ENCODE measurements at regions not wholly inside any gene's neighbourhood (a gene's known extent, or its start where the extent isn't known, plus 50 kb on each side); places are given as distances from the start of the nearest gene placed in this dataset.
"Not testable (repeated sequence)": the region's sequence is repeated elsewhere in the genome, so short reads cannot be mapped to it uniquely, and the experiment has no call there.

DNA sequence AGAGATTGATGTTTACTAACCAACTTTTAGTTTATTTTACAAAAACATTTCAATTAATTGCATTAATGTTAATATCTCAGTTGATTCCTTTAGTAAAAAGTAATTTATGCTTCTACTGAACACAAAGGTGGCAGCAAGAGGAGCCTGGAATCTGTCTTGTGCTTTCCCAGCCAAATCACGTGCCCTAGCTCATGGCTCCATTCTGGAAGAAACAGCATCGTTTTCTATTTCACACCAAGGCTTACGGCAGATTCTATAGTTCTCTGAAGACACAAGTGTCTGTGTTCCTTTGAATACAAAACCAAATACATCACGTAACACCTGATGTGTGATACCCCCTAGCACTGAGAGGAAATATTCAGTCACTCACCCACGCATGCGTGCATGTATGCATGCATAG, 346.1 kb upstream of the MIR17HG start:
- no peak for DNase-seq (ENCODE audit: low read depth in 2 of 2)

DNA sequence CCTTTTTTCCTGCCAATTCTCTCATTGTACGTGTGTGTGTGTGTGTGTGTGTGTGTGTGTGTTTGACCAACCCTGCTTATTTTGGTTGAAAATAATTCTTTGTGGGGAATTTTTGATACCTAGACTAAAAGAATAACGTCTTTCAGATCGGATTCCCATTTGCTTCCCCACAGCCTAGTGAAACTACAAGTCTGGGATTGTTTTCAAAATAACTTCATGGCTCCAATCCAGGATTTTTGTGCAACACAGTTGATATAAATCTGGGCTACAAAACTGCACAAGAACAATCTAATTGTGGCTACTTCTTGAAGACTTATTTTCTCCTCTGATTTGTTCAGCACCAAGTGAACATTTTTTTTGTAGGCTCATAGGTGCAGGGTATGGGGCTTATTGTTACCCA, 332.8 kb upstream of the MIR17HG start:
- no peak for DNase-seq (ENCODE audit: low read depth in 2 of 2)

DNA sequence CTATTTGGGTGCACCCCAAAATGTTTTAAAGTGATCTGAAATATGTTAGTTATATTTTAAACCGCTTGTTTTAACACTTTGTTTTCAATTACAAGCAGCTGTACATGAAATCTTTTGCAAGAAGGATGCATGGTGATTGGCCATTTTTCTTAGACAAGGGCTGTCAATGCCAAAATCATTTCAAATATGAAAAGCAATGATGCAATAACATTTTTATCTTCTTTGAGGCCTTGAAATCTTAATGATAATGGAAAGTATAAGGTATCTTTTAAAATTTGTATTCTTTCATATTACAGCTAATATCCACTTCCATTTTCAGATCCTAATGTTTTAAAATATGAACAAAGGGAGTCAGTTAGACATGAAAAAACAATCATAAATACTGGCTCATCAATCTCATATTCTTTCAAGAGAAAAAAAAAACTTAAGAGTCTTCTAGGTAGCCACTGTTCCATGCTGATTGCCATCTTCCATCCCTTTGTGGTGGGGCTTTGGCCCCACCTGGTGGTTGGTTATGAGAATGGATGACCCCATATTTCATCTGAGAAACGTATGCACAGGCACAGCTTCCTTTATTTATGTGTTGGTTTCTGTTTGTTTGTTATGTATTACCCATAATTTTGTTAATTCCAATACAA, 330.3 kb upstream of the MIR17HG start:
- DNase-seq (ENCODE audit: low read depth in 2 of 2), result peak; percentile 6 to 12

DNA sequence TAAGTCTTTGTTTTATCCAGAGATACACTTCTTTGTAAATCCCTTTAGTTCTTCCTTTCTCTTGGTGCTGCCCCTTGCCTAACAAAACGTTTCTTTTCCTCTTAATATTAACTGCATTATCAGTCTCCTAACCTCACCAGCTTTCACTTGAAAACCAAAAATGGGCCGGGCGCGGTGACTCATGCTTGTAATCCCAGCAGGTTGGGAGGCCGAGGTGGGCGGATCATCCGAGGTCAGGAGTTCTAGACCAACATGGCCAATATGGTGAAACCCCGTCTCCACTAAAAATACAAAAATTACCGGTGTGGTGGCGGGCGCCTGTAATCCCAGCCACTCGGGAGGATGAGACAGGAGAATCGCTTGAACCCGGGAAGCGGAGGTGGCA, 329.8 kb upstream of the MIR17HG start:
- no peak for DNase-seq (ENCODE audit: low read depth in 2 of 2)

DNA sequence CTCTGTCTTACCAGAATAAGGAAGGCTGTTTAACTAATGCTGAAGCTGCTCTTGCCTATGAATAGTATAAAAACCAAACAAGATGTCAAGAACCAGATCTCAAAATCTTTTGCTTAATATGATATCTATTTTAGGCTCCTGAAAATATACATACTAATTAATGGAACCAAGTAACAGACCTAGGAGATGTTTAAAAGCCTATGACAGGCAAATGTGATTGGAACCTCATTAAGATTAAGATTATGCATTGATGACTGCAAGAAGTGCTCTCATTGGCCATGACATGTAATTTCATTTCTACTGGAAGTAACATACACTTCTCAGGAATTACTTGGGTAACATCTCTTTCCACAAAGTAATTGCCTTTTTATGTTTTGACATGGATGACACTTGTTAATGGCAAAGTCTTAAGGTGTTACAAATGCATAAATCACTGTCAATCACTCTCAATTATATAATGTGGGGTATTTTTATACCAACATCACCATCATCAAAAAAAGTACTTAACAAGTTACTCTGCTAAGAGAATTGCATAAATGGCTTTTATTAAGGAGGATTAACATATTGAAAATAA, 326.9 kb upstream of the MIR17HG start:
- no peak for DNase-seq (ENCODE audit: low read depth in 2 of 2)

DNA sequence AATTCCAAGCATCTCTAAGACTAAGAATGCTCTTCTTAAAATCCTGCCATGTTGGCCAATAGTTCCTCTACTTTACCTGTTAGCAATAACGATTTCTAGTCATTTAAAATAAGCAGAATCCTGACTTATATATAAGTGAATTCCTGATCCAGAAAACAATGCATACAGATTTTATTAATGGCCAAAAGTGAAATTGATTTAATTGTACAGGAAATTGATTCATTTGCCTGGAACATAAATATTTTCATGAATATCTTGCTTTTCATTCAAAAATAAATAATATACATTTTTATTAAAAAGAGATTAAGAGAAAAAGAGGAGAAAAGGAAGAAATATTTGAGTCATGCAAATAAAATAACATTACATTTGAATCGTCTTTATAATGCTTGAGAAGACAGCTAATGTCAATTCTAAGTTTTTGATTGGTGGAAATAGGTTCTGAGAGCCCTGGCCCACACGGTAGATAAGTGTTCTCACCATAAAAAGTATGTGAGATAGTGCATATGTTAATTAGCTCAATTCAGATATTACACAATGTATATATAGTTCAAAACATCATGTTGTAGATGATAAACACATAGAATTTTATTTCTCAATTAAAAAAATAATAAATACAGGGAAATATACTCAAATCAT, 323.2 kb upstream of the MIR17HG start:
- DNase-seq (ENCODE audit: low read depth in 2 of 2), result no peak

DNA sequence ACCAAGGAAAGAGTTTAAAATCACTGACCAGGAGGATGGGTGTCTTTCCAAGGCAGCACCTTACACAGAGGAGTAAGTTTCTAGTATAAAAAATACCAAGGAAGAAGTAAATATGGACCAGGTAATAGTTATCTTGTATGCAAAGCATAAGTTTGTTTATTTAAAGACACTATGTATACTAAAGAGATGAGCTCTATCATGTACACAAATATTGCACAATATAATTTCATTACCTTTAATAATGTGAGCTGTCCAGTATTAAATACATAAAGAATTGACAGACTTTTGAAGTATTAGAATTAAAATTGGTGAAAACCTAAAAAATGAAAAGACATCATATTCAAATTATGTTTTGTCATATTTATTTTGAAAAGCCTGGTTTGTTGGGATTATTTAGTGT, 322.0 kb upstream of the MIR17HG start:
- no peak for DNase-seq (ENCODE audit: low read depth in 2 of 2)

DNA sequence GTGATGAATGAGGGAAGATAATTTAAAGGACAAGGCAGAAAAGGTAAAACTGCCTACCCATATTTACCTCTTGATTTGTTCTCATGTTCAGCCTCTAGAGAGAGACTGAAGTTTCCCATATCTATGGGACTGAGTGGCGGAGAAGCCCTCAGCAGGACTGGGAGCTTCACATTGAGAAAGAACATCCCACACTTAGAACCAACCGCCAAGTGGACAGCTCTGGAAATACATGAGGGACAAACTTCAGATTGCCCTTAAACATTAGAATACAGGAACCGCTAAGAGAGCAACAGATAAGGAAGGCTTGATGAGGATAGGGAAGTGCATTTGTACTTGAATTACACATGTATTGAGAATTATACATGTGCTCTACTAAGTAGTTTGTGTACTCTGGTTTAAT, 316.0 kb upstream of the MIR17HG start:
- DNase-seq (ENCODE audit: low read depth in 2 of 2), result no peak

DNA sequence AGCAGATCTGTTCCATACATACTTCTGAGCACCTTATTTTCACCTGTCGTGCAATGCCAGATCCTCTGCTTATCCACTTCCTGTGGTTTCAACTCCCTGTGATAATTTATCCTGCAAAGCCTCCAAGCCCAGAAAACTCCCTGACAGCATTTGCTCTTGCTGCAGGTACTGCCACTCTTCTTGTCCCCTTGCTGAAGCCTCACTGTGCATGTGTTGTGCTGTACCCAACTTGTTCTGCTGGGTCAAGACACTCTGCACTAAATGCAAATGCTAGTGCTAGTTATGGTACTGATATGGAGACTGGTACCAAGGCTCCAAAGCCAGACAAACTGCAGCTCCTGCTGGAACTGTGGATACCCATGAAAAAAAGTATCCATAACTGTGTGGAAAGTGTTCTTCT, 315.4 kb upstream of the MIR17HG start:
- DNase-seq (ENCODE audit: low read depth in 2 of 2), result no peak

DNA sequence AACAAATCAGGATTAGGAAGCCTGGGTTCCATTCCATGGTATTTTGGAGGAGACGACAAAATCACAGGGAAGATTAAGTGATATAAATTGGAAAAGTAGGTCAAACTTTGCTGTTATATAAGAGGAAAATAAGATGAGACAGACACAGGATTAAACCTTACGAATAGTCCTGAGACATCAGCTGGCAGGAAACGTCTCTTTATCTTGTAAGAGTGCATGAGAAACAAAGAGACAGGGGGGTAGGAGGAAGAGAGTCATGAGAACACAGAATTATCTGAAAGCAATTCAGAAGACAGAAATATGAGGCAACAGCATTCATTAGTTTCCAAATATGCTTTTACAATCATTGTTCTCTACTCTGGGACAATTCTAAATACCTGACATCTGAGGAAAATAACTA, 310.6 kb upstream of the MIR17HG start:
- no peak for DNase-seq (ENCODE audit: low read depth in 2 of 2)

DNA sequence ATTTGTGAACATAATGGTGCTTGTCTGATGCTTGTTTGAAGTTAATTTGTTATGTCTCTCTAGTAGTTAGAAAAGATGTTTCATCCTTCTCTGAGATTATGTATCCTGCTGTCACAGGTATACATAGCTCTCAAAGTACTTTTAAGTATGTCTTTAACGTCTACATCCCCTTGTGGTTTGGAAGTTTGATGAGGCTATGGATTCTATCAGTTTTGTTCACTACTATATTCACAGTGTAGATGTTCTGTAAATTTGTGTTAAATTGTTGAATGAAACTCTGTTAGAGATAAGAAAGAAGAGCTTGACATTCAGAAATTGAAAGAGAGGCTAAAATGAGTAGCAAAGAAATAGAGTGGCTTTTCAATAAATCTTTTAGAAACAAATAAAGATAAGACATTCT, 304.6 kb upstream of the MIR17HG start:
- DNase-seq (ENCODE audit: low read depth in 2 of 2), result no peak

DNA sequence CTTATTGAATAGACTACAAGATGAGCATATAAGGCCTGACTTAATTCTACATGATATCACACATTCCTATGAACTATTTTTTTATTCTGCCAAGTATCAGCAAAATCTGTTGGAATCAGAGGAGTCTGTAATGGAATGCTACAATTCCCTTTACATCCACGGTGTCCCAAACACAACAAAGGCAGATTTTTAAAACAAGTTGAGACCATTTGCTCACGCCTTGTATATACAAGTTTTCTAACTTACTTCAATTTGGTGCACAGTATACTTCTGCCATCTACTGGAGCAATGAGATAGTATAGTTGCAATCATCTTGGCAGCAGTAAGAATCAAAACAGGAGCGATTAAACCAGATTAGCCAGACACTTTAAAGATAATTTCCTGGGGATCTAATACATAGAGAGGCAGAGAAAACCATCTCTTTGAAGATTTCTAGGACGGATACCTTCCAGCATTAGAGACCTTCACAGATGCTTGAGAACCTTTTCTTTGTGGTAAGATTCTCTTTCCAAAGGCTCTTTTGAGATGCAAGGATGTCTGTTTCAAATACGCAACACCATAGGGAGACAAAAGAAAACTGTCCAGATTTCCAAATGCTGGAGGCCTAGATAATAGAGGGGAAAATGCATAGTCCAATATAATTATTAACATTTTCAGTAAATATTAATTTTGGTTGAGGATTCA, 302.0 kb upstream of the MIR17HG start:
- no peak for DNase-seq (ENCODE audit: low read depth in 2 of 2)

DNA sequence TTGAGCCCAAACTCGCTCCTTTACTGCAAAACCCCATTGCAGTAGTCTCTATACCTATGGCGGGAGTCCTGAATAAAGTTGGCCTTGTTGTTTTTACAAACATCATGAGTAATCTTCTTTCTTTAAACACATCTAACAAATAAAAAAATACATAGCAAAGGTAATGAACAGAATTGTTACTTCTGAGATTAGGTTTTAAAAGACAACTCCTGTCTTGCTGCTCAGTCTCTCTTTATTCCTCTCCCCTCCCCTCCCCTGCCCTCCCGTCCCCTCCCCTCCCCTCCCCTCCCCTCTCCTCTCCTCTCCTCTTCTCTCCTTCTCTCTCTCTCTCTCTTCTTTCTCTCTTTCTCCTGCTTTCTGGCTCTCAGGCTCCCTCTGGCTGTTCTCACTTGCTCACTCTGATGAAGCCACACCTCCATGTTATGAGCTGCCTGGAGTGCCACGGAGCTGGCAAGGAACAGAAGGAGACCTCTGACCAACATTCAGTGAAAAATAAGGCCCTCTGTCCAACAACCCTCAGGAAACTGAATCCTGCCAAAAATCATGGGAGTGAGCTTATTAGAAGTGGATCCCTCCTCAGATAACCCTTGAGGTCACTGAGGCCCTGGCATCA, 300.7 kb upstream of the MIR17HG start:
- no peak for DNase-seq (ENCODE audit: low read depth in 2 of 2)

DNA sequence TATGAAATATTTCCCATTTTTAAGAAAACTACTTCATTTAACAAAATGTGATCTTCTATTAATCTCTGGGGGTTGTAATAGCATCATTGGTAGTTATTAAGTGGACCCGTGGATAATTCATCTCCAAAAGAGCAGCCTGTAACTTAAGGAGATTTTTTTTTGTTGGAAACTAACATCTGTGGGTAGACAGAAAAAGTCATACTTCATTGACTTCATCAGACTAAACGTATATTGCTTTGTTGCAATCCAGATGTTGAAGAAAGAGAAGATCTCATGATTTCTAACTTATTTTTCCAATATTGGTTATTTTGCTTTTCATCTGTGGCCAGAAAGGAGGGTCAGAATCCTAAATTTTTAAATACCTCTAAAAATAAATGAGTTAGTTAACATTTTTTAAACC, 296.5 kb upstream of the MIR17HG start:
- DNase-seq (ENCODE audit: low read depth in 2 of 2), result no peak

DNA sequence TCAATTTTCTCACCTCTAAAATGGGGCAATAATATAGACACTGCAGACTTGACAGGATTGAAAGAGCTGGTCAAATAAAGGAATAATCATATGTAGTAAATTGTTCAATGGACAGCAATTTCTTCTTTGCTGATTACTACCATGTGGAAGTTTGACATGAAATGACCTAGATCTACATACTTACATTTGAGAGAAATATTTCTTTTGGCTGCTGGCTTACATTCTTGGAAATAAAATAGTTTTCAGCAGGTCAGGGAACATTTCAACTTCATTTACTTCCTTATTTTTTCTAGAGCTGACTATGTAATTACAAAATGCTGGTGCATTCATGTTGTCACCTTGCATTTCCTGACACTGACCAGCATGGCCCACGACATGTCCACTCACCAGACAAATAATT, 294.6 kb upstream of the MIR17HG start:
- DNase-seq (ENCODE audit: low read depth in 2 of 2), result no peak

DNA sequence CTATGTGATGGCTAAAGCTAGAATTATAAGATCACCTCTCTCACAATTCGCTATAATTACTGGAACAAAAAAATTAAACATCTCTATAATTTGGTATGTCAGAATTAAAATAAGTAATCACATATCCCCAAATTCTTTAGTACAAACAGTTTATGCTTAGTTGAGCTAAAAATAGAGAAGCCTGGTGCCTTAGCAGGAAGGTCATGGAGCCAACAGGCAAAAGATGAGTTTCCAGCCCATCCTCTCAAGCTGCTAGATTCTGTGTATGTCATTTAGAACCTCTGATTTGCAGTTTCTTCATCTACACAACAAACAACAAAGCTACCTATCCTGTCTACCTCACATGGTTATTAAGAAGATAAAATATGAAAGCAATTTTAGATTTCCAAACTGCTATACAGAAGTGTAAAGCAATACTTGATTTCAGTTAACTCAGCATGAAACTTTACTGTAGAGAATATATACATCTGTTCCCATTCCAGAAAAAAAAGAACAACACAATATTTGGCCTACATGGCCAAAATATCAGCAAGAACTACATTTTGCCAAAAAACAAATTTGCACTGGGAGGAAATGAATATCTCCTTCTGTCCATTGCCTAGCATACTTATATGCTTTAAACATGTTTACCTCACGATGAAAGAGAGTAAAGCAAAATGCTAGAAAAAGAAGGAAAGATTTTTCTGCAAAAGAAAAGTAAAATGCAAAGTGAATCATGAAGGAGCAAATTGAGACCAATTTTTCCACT, 294.0 kb upstream of the MIR17HG start:
- no peak for DNase-seq (ENCODE audit: low read depth in 2 of 2)

DNA sequence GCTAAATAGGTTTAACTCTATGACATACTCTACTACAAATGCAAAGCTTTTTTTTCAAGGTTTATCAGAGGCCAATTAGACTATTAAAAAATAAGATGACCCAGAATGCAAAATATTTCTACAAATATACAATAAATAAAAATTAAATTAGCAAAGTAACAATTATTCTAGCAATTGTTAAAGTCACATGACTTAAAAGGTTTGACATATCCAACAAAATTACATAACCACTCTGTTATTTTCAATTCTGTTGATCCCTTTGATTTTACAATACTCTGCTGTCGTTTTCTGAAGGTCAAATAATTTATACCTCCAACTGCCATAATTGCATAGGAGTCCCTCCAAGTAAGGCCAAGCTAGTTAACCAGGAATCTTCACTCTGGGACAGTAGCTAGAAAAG, 292.6 kb upstream of the MIR17HG start:
- DNase-seq (ENCODE audit: low read depth in 2 of 2), result no peak

DNA sequence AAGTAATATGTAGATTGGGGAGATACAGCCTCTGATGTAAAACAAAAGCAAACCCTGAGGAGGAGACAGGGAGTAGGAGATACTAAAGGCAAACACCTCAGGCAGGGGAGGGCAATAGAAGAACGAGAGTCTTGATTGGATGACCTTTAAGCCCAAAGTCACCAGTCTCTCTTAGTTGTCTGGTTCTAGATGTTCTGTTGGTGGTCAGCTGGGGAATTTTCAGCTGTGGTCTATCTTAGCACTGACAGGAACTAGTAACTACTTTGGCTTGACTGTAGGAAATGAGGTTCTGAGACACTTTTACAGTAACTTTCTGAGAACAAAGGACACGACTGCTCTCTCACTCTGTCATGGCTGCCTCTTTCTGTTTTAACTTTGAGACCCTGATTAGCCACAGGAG, 290.7 kb upstream of the MIR17HG start:
- DNase-seq (ENCODE audit: low read depth in 2 of 2), result no peak

DNA sequence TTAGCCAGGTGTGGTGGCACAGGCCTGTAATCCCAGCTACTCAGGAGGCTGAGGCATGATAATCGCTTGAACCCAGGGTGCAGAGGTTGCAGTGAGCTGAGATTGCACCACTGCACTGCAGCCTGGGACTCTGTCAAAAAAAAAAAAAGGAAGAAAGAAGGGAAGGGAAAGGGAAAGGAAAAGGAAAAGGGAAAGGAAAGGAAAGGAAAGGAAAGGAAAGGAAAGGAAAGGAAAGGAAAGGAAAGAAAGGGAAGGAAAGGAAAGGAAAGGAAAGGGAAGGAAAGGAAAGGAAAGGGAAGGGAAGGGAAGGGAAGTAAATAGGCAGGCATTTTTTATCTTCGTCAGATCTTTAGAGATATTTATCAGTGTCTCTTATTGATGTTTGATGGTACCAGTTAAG, 290.0 kb upstream of the MIR17HG start:
- not testable (repeated sequence) for DNase-seq (ENCODE audit: low read depth in 2 of 2)

DNA sequence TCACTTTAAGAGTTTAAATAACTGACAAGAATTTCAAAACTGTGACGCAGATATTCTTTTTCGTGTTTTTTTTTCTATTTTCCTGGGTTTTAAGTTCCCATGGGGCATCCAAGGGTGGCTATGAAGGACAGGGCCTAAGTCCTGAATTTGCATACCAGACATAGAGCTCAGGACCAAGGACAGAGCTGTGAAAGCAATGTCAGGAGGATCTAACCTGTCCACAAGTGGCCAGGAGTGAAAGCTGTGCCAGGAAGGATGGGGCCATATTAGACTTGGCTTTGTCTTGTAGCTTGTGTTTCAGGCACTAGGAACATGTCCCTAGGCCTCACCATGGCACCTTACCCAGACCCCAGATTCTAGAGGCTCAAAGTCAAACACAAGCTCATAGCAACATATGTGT, 289.4 kb upstream of the MIR17HG start:
- DNase-seq (ENCODE audit: low read depth in 2 of 2), result no peak

DNA sequence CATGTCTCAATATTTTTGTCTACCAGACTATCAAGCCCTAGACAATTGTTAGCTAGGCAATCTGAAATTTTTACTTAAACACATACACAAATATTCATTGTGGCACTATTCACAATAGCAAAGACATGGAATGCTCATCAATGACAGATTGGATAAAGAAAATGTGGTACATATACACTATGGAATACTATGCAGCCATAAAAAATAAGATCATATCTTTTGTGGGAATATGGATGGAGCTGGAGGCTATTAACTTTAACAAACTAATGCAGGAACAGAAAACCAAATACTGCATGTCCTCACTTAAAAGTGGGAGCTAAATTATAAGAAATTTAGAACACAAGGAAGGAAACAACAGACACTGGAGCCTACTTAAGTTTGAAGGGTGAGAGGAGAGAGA, 288.6 kb upstream of the MIR17HG start:
- no peak for DNase-seq (ENCODE audit: low read depth in 2 of 2)

DNA sequence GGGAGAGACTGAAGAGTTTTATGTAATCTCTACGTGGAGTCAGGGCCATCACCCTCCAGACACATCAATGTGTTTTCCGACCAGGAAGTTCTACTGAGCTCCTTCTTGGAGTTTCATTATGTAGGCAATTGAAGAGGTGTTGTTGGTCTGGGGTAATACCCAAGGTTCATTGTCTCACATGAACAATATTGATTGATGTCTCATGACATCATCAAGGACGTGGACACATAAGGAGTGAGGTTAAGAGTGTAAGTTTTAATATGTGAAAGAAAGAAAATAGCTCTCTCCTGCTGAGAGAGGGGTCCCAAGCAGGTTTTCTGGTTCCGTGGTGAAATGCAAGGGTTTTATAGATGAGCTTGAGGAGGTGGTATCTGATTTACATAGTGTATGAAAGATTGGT, 280.7 kb upstream of the MIR17HG start:
- DNase-seq (ENCODE audit: low read depth in 2 of 2), result no peak

Data from fibroblast of skin of left quadriceps (primary cell).